HUES6 (cell line): ENCODE measurements at regions not wholly inside any gene's neighbourhood (a gene's known extent, or its start where the extent isn't known, plus 50 kb on each side); places are given as distances from the start of the nearest gene placed in this dataset.
"Not testable (repeated sequence)": the region's sequence is repeated elsewhere in the genome, so short reads cannot be mapped to it uniquely, and the experiment has no call there.

Experiments
- H3K27ac ChIP-seq: 2 replicates; pipeline ENCODE4 v1.7.0; 2013; ENCODE audit warnings: low read depth, mild to moderate bottlenecking, low read length, inconsistent platforms
- H3K27me3 ChIP-seq: 2 replicates; pipeline ENCODE4 v1.6.1; 2013; ENCODE audit warnings: low read length; ENCODE audit not compliant: control insufficient read depth, insufficient read depth
- H3K36me3 ChIP-seq: 2 replicates; pipeline ENCODE4 v1.6.1; 2013; ENCODE audit warnings: low read length; ENCODE audit not compliant: control insufficient read depth, insufficient read depth
- H3K4me1 ChIP-seq: 2 replicates; pipeline ENCODE4 v1.6.1; 2013; ENCODE audit warnings: low read length; ENCODE audit not compliant: control insufficient read depth, insufficient read depth
- H3K4me3 ChIP-seq: 2 replicates; pipeline ENCODE4 v1.5.1; 2013; ENCODE audit warnings: low read depth, low read length
- H3K9ac ChIP-seq: one replicate; pipeline ENCODE4 v1.6.1; 2013; ENCODE audit warnings: mild to moderate bottlenecking, low read length
- H3K9me3 ChIP-seq: 2 replicates; pipeline ENCODE4 v1.6.1; 2013; ENCODE audit warnings: low read depth, low read length; ENCODE audit not compliant: control insufficient read depth, insufficient read depth

- H3K9ac ChIP-seq: no peak overlapping the region
- H3K9me3 ChIP-seq: 0 out of 2 replicates have a peak, but pooled peaks cover 5% of the 10 kb centered on the region
- no peak overlapping the region for H3K27ac ChIP-seq
- H3K36me3 ChIP-seq: no peaks in the 10 kb centered on the region
- H3K4me1 ChIP-seq: no peaks in the 10 kb centered on the region
- no peak overlapping the region for H3K4me3 ChIP-seq
- H3K27me3 ChIP-seq: no peaks in the 10 kb centered on the region
Measured at GRCh38 chr12:131258398-131258797, 304.7 kb downstream of the ADGRD1 start.

GRCh38 chr12:131260251-131260905 lies 306.7 kb downstream of the ADGRD1 start:
- Histone ChIP-seq H3K9ac (no peak overlapping the region), H3K27ac (no peak overlapping the region), H3K27me3 (no peaks in the 10 kb centered on the region), H3K9me3 (0 out of 2 replicates have a peak, but pooled peaks cover 5% of the 10 kb centered on the region), H3K4me1 (no peaks in the 10 kb centered on the region), H3K4me3 (no peak overlapping the region), H3K36me3 (no peaks in the 10 kb centered on the region)

GRCh38 chr12:131260954-131261353 lies 307.2 kb downstream of the ADGRD1 start:
- Histone ChIP-seq H3K9ac (no peak overlapping the region), H3K9me3 (0 out of 2 replicates have a peak, but pooled peaks cover 5% of the 10 kb centered on the region), H3K27ac (no peak overlapping the region), H3K36me3 (no peaks in the 10 kb centered on the region), H3K27me3 (no peaks in the 10 kb centered on the region), H3K4me3 (no peak overlapping the region), H3K4me1 (no peaks in the 10 kb centered on the region)

- no peaks in the 10 kb centered on the region for H3K27me3 ChIP-seq
Measured at GRCh38 chr12:131261906-131262305, 308.2 kb downstream of the ADGRD1 start.

GRCh38 chr12:131263626-131264025 lies 309.9 kb downstream of the ADGRD1 start:
- Histone ChIP-seq H3K4me3 (no peak overlapping the region), H3K4me1 (no peaks in the 10 kb centered on the region), H3K36me3 (no peaks in the 10 kb centered on the region), H3K9me3 (no peaks in the 10 kb centered on the region), H3K27ac (no peak overlapping the region), H3K27me3 (no peaks in the 10 kb centered on the region), H3K9ac (no peak overlapping the region)

More at GRCh38 chr12:131261906-131262305, 308.2 kb downstream of the ADGRD1 start:
- Histone ChIP-seq H3K9me3 (no peaks in the 10 kb centered on the region), H3K36me3 (no peaks in the 10 kb centered on the region), H3K4me1 (no peaks in the 10 kb centered on the region), H3K4me3 (no peak overlapping the region), H3K27ac (no peak overlapping the region), H3K9ac (no peak overlapping the region)

GRCh38 chr12:131264635-131265034 lies 310.9 kb downstream of the ADGRD1 start:
- H3K27ac ChIP-seq: no peak overlapping the region
- H3K4me3 ChIP-seq: no peak overlapping the region
- H3K36me3 ChIP-seq: no peaks in the 10 kb centered on the region
- H3K27me3 ChIP-seq: no peaks in the 10 kb centered on the region
- H3K9me3 ChIP-seq: no peaks in the 10 kb centered on the region
- no peak overlapping the region for H3K9ac ChIP-seq
- H3K4me1 ChIP-seq: no peaks in the 10 kb centered on the region

GRCh38 chr12:131266591-131267467 lies 313.1 kb downstream of the ADGRD1 start:
- no peak overlapping the region for H3K9ac ChIP-seq
- H3K27me3 ChIP-seq: no peaks in the 10 kb centered on the region
- H3K4me3 ChIP-seq: no peak overlapping the region
- H3K9me3 ChIP-seq: no peaks in the 10 kb centered on the region
- H3K27ac ChIP-seq: no peak overlapping the region
- no peaks in the 10 kb centered on the region for H3K4me1 ChIP-seq
- H3K36me3 ChIP-seq: no peaks in the 10 kb centered on the region

GRCh38 chr12:131267576-131267975 lies 313.9 kb downstream of the ADGRD1 start:
- Histone ChIP-seq H3K9me3 (no peaks in the 10 kb centered on the region), H3K9ac (no peak overlapping the region), H3K4me1 (no peaks in the 10 kb centered on the region), H3K36me3 (no peaks in the 10 kb centered on the region), H3K4me3 (no peak overlapping the region), H3K27me3 (no peaks in the 10 kb centered on the region), H3K27ac (no peak overlapping the region)

- H3K4me1 ChIP-seq, H3K4me3 ChIP-seq, H3K27ac ChIP-seq, H3K36me3 ChIP-seq, H3K9me3 ChIP-seq, H3K9ac ChIP-seq, H3K27me3 ChIP-seq: not testable (repeated sequence)
Measured at GRCh38 chr12:131268123-131268522, 314.4 kb downstream of the ADGRD1 start.

GRCh38 chr12:131268571-131268970 lies 314.9 kb downstream of the ADGRD1 start:
- not testable (repeated sequence) for H3K4me1 ChIP-seq, H3K36me3 ChIP-seq, H3K9ac ChIP-seq, H3K27me3 ChIP-seq, H3K27ac ChIP-seq, H3K4me3 ChIP-seq, H3K9me3 ChIP-seq

- Histone ChIP-seq H3K9ac (no peak overlapping the region), H3K27me3 (no peaks in the 10 kb centered on the region), H3K4me1 (no peaks in the 10 kb centered on the region), H3K9me3 (no peaks in the 10 kb centered on the region), H3K27ac (no peak overlapping the region), H3K36me3 (no peaks in the 10 kb centered on the region), H3K4me3 (no peak overlapping the region)
Measured at GRCh38 chr12:131269551-131269950, 315.8 kb downstream of the ADGRD1 start.
